K562 (cell line): ENCODE measurements at regions not wholly inside any gene's neighbourhood (a gene's known extent, or its start where the extent isn't known, plus 50 kb on each side); places are given as distances from the start of the nearest gene placed in this dataset.

Source experiments
- ATAC-seq: fragments of 200-7000 bp; cut with Tn5 transposase; 3 replicates; pipeline ENCODE4 v1.9.1; 2020; ENCODE audit warnings: moderate library complexity
- BruUV-seq: library from RNA; stranded (reverse); fragments of 400-500 nt; replicated peaks from 2 replicates; lab custom pipeline; 2021; lab: Mats Ljungman, UMichigan
- CTCF ChIA-PET: fragments of 300-600 bp; formaldehyde crosslinking; extraction: SDS; loops from one replicate; lab custom pipeline; 2021; ENCODE audit warnings: low intra/inter-chr PET ratio; lab: Yijun Ruan, JAX
- POLR2A ChIA-PET: fragments of 300-600, 350-650 bp; sonication (Branson Sonifier 250); formaldehyde crosslinking; extraction: SDS; loops from one replicate; lab custom pipeline; 2021; ENCODE audit warnings: antibody characterized with exemption, inconsistent platforms; lab: Yijun Ruan, JAX
- DNase-seq, 4 experiments: peaks; one replicate each; pipeline versions ENCODE4 v3.0.0 to v3.0.0-alpha.2; 2011 to 2018; ENCODE audit warnings: low spot score in 3 of 4, mixed read lengths in 3 of 4; ENCODE audit errors: extremely low read depth in 1 of 4
- FAIRE-seq: peaks from 2 replicates; lab custom pipeline; 2011; peaks lifted over from hg19 to GRCh38; lab: Jason Lieb, UNC
- H2AFZ ChIP-seq: 2 replicates; pipeline ENCODE4 v1.6.0; 2011; ENCODE audit warnings: low read depth, low read length, control low read depth, inconsistent platforms
- H3K27ac ChIP-seq: fragments of 200-600 bp; 3 replicates; pipeline ENCODE4 v1.8.0; 2011; ENCODE audit warnings: low read depth, mild to moderate bottlenecking, control low read depth, inconsistent platforms, low read length, moderate library complexity, mixed read lengths; ENCODE audit errors: extremely low read depth
- H3K27me3 ChIP-seq, 2 experiments: fragments of 300-600 bp in 1 of 2; 2 replicates in 1 of 2; 3 replicates in 1 of 2; pipeline versions ENCODE4 v1.6.0 to v1.8.0; 2011; ENCODE audit warnings: inconsistent platforms in 2 of 2, low read length in 2 of 2, mild to moderate bottlenecking in 1 of 2, mixed read lengths in 1 of 2, moderate library complexity in 1 of 2; ENCODE audit not compliant: control insufficient read depth in 2 of 2, insufficient read depth in 2 of 2
- H3K36me3 ChIP-seq: fragments of 300-600 bp; 3 replicates; pipeline ENCODE4 v1.8.0; 2011; ENCODE audit warnings: mild to moderate bottlenecking, low read length, inconsistent platforms; ENCODE audit not compliant: control insufficient read depth, insufficient read depth
- H3K4me1 ChIP-seq, 2 experiments: fragments of 200-600 bp in 1 of 2; replicated peaks in 1 of 2; 2 replicates in 1 of 2; 3 replicates in 1 of 2; pipeline versions ENCODE4 v1.5.1 to v1.8.0; 2011; ENCODE audit warnings: inconsistent platforms in 2 of 2, low read length in 2 of 2, mild to moderate bottlenecking in 1 of 2, mixed read lengths in 1 of 2, moderate library complexity in 1 of 2; ENCODE audit not compliant: control insufficient read depth in 2 of 2, insufficient read depth in 2 of 2
- H3K4me2 ChIP-seq: 2 replicates; pipeline ENCODE4 v1.6.1; 2011; ENCODE audit warnings: low read length, control low read depth, inconsistent platforms, mixed read lengths; ENCODE audit not compliant: insufficient read depth
- H3K4me3 ChIP-seq: fragments of 200-600 bp; sonication (generic), shearing (Covaris generic); 2 replicates; pipeline ENCODE4 v1.5.1; 2016; ENCODE audit warnings: control low read depth, inconsistent platforms
- H3K79me2 ChIP-seq: fragments of 200-600 bp; 3 replicates; pipeline ENCODE4 v1.8.0; 2011; ENCODE audit warnings: low read length, inconsistent platforms; ENCODE audit not compliant: control insufficient read depth, insufficient read depth
- H3K9ac ChIP-seq, 2 experiments: 2 replicates each; pipeline versions ENCODE4 v1.6.0 to v1.6.1; 2011; ENCODE audit warnings: low read depth in 2 of 2, low read length in 2 of 2, control low read depth in 1 of 2, inconsistent platforms in 1 of 2, mild to moderate bottlenecking in 1 of 2, mixed read lengths in 1 of 2; ENCODE audit not compliant: insufficient read depth in 1 of 2
- H3K9me1 ChIP-seq: one replicate; pipeline ENCODE4 v1.6.0; 2011; ENCODE audit warnings: inconsistent platforms, mild to moderate bottlenecking, low read length, moderate library complexity; ENCODE audit not compliant: control insufficient read depth, insufficient read depth
- H3K9me3 ChIP-seq: replicated peaks from 2 replicates; pipeline ENCODE4 v1.5.1; 2011; ENCODE audit warnings: low read depth, low read length, inconsistent platforms; ENCODE audit not compliant: control insufficient read depth, insufficient read depth
- H4K20me1 ChIP-seq: replicated peaks from 2 replicates; pipeline ENCODE4 v1.6.1; 2011; ENCODE audit warnings: low read length, inconsistent platforms, mixed read lengths; ENCODE audit not compliant: control insufficient read depth, insufficient read depth
- ARHGAP35 ChIP-seq: fragments of 450-650 bp; IDR thresholded peaks from 2 replicates; pipeline ENCODE4 v1.6.1; 2018; ENCODE audit not compliant: partially characterized antibody
- NFXL1 ChIP-seq: fragments of 450-650 bp; formaldehyde crosslinking; IDR thresholded peaks from 2 replicates; pipeline ENCODE4 v1.4.0; 2021; ENCODE audit warnings: mild to moderate bottlenecking
- POLR3A ChIP-seq: IDR thresholded peaks from 2 replicates; pipeline ENCODE4 v1.6.1; 2011; ENCODE audit warnings: borderline replicate concordance, mild to moderate bottlenecking, moderate library complexity; ENCODE audit not compliant: insufficient read length, insufficient read depth; ENCODE audit errors: extremely low read depth
- RBM22 ChIP-seq: fragments of 200-400 bp; formaldehyde crosslinking; IDR thresholded peaks from 2 replicates; pipeline ENCODE4 v1.6.1; 2018; ENCODE audit warnings: low read length, low read depth; ENCODE audit not compliant: poor library complexity, severe bottlenecking
- ZNF311 ChIP-seq: fragments of 250-450 bp; sonication (Bioruptor Pico); IDR thresholded peaks from 2 replicates; pipeline ENCODE4 v1.4.0; 2020; ENCODE audit warnings: mild to moderate bottlenecking, moderate library complexity
- WGBS: fragments of 100-300 bp; shearing (Covaris generic); methylation state at CpG from one replicate; pipeline ENCODE4 v1.1.6; 2016; ENCODE audit warnings: low coverage, mixed read lengths; ENCODE audit not compliant: insufficient coverage; ENCODE audit errors: missing lambda C conversion rate; 5-methylcytosine and 5-hydroxymethylcytosine counted together
- in situ Hi-C: fragments of 300-500 bp; cut with MboI; formaldehyde crosslinking; loops from 4 replicates; pipeline ENCODE4 v1.15.0; 2018; ENCODE audit warnings: inconsistent platforms, mixed read lengths
- intact Hi-C: fragments of 100-400 bp; cut with micrococcal nuclease; formaldehyde crosslinking; loops from 2 replicates; pipeline ENCODE4 v1.14.2; 2022
- TF ChIP-seq, protein P1 (sequence below): fragments of 450-650 bp; IDR thresholded peaks from 2 replicates; pipeline ENCODE4 v1.6.1; 2014; ENCODE audit warnings: low read depth, mild to moderate bottlenecking, moderate library complexity, borderline replicate concordance
- TF ChIP-seq, protein P2 (sequence below), 3 experiments: IDR thresholded peaks in 2 of 3; conservative IDR thresholded peaks in 1 of 3; 2 replicates each; pipeline ENCODE4 v1.5.1; 2011 to 2012; ENCODE audit warnings: low read length in 3 of 3, mild to moderate bottlenecking in 3 of 3, control low read depth in 2 of 3, improper control_type of control experiment in 1 of 3, inconsistent platforms in 1 of 3, low read depth in 1 of 3, mixed read lengths in 1 of 3, moderate library complexity in 1 of 3; ENCODE audit not compliant: insufficient read depth in 2 of 3
- TF ChIP-seq, protein P3 (sequence below): fragments of 450-650 bp; IDR thresholded peaks from 2 replicates; pipeline ENCODE4 v1.6.1; 2016
- TF ChIP-seq, protein P4 (sequence below): fragments of 150-350 bp; IDR thresholded peaks from 2 replicates; pipeline ENCODE4 v1.6.1; 2014; ENCODE audit warnings: low read depth, mild to moderate bottlenecking, low read length, borderline replicate concordance
- TF ChIP-seq, protein P5 (sequence below): sonication (generic); formaldehyde crosslinking; IDR thresholded peaks from 2 replicates; pipeline ENCODE4 v1.9.0; 2022; ENCODE audit warnings: mild to moderate bottlenecking, missing genetic modification reagents
- TF ChIP-seq, protein P6 (sequence below): fragments of 250-450 bp; sonication (Bioruptor Pico); IDR thresholded peaks from 2 replicates; pipeline ENCODE4 v1.5.0; 2021

DNA sequence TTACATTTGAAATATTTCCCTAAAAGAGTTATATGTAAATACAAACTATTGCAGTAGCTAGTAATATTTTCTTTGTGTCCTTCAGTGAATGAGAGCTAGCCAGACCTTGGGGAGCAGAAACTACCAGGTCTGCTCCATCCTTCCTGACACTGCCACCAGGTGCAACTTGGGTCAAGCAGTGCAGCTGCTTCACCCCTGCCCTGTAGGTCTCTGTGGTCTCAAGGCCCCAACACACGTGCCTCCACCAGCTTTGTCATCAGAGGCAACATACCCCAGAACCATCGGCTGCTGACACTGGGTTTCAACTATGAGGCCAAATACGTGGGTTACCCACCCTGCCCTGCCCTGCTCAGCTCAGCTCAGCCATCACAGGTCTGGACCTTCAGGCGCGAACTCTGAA is 181.6 kb downstream of the FCRL5 start:
- Histone ChIP-seq H3K9me3 (no peaks in the 10 kb centered on the region), H3K9me1 (no peaks in the 10 kb centered on the region)
- TF ChIP-seq, protein P1, sequence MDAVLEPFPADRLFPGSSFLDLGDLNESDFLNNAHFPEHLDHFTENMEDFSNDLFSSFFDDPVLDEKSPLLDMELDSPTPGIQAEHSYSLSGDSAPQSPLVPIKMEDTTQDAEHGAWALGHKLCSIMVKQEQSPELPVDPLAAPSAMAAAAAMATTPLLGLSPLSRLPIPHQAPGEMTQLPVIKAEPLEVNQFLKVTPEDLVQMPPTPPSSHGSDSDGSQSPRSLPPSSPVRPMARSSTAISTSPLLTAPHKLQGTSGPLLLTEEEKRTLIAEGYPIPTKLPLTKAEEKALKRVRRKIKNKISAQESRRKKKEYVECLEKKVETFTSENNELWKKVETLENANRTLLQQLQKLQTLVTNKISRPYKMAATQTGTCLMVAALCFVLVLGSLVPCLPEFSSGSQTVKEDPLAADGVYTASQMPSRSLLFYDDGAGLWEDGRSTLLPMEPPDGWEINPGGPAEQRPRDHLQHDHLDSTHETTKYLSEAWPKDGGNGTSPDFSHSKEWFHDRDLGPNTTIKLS: no peak
- TF ChIP-seq POLR3A (no peak), NFXL1 (CRISPR knock-in tag) (no peak), ARHGAP35 (no peak), RBM22 (no peak), ZNF311 (CRISPR knock-in tag) (no peak)
- TF ChIP-seq, protein P2, sequence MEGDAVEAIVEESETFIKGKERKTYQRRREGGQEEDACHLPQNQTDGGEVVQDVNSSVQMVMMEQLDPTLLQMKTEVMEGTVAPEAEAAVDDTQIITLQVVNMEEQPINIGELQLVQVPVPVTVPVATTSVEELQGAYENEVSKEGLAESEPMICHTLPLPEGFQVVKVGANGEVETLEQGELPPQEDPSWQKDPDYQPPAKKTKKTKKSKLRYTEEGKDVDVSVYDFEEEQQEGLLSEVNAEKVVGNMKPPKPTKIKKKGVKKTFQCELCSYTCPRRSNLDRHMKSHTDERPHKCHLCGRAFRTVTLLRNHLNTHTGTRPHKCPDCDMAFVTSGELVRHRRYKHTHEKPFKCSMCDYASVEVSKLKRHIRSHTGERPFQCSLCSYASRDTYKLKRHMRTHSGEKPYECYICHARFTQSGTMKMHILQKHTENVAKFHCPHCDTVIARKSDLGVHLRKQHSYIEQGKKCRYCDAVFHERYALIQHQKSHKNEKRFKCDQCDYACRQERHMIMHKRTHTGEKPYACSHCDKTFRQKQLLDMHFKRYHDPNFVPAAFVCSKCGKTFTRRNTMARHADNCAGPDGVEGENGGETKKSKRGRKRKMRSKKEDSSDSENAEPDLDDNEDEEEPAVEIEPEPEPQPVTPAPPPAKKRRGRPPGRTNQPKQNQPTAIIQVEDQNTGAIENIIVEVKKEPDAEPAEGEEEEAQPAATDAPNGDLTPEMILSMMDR (IDR thresholded peaks at IDR 0.05 in 2 of 3, conservative IDR thresholded peaks at IDR 0.05 in 1 of 3; ENCODE audit: insufficient read depth in 2 of 3, low read depth in 1 of 3, low read length in 3 of 3): no peak
- TF ChIP-seq, protein P3, sequence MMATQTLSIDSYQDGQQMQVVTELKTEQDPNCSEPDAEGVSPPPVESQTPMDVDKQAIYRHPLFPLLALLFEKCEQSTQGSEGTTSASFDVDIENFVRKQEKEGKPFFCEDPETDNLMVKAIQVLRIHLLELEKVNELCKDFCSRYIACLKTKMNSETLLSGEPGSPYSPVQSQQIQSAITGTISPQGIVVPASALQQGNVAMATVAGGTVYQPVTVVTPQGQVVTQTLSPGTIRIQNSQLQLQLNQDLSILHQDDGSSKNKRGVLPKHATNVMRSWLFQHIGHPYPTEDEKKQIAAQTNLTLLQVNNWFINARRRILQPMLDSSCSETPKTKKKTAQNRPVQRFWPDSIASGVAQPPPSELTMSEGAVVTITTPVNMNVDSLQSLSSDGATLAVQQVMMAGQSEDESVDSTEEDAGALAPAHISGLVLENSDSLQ: no peak
- TF ChIP-seq, protein P4, sequence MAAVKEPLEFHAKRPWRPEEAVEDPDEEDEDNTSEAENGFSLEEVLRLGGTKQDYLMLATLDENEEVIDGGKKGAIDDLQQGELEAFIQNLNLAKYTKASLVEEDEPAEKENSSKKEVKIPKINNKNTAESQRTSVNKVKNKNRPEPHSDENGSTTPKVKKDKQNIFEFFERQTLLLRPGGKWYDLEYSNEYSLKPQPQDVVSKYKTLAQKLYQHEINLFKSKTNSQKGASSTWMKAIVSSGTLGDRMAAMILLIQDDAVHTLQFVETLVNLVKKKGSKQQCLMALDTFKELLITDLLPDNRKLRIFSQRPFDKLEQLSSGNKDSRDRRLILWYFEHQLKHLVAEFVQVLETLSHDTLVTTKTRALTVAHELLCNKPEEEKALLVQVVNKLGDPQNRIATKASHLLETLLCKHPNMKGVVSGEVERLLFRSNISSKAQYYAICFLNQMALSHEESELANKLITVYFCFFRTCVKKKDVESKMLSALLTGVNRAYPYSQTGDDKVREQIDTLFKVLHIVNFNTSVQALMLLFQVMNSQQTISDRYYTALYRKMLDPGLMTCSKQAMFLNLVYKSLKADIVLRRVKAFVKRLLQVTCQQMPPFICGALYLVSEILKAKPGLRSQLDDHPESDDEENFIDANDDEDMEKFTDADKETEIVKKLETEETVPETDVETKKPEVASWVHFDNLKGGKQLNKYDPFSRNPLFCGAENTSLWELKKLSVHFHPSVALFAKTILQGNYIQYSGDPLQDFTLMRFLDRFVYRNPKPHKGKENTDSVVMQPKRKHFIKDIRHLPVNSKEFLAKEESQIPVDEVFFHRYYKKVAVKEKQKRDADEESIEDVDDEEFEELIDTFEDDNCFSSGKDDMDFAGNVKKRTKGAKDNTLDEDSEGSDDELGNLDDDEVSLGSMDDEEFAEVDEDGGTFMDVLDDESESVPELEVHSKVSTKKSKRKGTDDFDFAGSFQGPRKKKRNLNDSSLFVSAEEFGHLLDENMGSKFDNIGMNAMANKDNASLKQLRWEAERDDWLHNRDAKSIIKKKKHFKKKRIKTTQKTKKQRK: no peak
- TF ChIP-seq, protein P5, sequence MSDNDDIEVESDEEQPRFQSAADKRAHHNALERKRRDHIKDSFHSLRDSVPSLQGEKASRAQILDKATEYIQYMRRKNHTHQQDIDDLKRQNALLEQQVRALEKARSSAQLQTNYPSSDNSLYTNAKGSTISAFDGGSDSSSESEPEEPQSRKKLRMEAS (CRISPR knock-in tag): no peak
- TF ChIP-seq, protein P6, sequence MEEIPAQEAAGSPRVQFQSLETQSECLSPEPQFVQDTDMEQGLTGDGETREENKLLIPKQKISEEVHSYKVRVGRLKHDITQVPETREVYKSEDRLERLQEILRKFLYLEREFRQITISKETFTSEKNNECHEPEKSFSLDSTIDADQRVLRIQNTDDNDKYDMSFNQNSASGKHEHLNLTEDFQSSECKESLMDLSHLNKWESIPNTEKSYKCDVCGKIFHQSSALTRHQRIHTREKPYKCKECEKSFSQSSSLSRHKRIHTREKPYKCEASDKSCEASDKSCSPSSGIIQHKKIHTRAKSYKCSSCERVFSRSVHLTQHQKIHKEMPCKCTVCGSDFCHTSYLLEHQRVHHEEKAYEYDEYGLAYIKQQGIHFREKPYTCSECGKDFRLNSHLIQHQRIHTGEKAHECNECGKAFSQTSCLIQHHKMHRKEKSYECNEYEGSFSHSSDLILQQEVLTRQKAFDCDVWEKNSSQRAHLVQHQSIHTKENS: no peak
- TF ChIP-seq, all 486 proteins: peak for 0
- FAIRE-seq (no peak), DNase-seq (no peak), ATAC-seq (no peak)
- no peaks in the 10 kb centered on the region for H3K27me3 ChIP-seq
- ChIA-PET CTCF (interaction anchor here (0.7 to 2.1 kb wide), 2 partner anchors 119 to 174 kb away, joined by 4 to 13 read pairs; no protein-coding TSS in a partner anchor), POLR2A (interaction anchor here (0.6 kb wide), 1 partner anchor 166 kb away, joined by 3 read pairs; no protein-coding TSS in a partner anchor)
- BruUV-seq: no TSS peak
- no peak overlapping the region for H2AFZ ChIP-seq
- H3K27ac ChIP-seq: no peak overlapping the region
- 78% methylated on average over 5 of the region's 5 CpGs for WGBS
- no peaks in the 10 kb centered on the region for H3K36me3 ChIP-seq
- no peaks in the 10 kb centered on the region for H3K79me2 ChIP-seq
- H3K4me2 ChIP-seq: no peak overlapping the region
- no peaks in the 10 kb centered on the region for H4K20me1 ChIP-seq
- H3K9ac ChIP-seq: no peak overlapping the region
- in situ Hi-C loops: no loop called here
- peaks cover 13 to 50% of the 10 kb centered on the region in 2 experiments; a peak in 4 of 5 replicates for H3K4me1 ChIP-seq
- H3K4me3 ChIP-seq: no peak overlapping the region
- intact Hi-C loops: loop anchor here (1.0 kb wide), 1 partner anchor 119 kb away; no protein-coding TSS in a partner anchor
